ENCODE measurements at regions not wholly inside any gene's neighbourhood (a gene's known extent, or its start where the extent isn't known, plus 50 kb on each side); places are given as distances from the start of the nearest gene placed in this dataset.
A peak's percentile ranks its signal among the peaks of the same experiment; 100 is the strongest.

DNA sequence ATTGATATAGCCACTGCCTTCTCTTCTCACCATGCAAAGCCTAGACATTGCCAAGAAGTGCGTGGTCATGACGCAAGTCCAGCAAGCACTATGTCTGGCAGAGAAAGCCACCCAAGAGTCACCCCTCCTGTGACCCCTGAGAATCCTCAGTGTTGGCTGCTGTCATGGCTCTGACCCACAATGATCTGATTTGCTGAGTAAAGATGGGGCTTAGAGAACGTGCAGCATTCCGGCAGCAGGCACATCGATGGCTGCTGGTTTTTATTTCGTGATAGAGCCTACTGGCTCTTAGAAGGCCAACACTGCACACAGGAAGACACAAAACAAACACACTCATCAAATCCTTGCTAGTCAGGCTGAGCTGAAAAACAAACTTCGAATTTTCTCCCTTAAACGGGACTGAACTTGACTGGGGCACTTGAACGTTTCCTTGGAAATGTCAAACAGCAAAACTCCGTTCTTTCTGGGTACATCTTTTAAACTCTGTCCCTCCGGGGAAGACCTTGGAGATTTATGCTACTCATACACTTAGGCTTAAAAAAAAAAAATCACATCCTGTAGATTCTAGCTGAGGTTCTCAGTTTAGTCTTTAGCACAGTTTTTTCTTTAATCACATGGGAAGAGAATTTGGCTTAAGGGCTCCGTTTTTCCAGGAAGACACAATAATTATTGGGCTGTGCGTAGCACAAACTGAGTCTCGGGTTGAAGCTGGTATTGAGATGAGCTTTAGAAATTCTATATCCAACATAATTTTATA is 88.2 kb upstream of the BASP1 start:
- no peak for DNase-seq

DNA sequence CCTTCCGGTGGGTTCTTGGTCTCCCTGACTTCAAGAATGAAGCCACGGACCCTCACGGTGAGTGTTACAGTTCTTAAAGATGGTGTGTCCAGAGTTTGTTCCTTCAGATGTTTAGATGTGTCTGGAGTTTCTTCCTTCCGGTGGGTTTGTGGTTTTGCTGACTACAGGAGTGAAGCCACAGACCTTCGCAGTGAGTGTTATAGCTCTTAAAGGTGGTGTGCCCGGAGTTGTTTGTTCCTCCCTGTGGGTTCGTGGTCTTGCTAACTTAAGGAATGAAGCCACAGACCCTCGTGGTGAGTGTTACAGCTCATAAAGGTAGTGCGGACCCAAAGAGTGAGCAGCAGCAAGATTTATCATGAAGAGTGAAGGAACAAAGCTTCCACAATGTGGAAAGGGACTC is 87.1 kb upstream of the BASP1 start:
- DNase-seq: peak in 1 of 5 experiments; percentile 24

DNA sequence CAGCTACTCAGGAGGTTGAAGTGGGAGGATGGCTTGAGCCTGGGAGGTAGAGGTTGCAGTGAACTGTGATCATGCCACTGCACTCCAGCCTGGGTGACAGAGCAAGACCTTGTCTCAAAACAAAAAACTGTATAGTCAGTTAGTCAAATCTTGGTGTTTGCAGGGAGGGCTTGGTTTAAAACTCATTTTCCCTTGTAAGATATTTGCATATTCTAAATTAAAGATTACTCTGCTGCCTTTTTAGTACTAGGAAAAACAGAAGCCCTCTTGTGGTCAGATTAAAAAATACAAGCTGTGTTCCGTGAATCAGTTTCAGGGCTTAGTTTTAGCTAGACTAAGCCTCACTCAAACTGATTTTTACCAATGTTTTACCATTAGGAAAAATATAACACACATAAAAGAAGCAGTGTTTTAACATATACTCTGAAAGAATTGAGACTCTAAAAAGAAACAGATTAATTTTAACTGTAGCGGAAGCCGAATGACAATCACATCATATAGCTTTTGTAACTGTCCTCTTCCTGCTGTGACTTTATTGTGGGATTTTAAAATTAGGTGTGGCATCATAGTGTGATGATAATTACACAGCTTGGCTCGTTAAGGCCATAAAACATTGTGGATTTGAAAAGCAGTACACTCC is 84.9 kb upstream of the BASP1 start:
- DNase-seq: peak in 1 of 5 experiments; percentile 11

DNA sequence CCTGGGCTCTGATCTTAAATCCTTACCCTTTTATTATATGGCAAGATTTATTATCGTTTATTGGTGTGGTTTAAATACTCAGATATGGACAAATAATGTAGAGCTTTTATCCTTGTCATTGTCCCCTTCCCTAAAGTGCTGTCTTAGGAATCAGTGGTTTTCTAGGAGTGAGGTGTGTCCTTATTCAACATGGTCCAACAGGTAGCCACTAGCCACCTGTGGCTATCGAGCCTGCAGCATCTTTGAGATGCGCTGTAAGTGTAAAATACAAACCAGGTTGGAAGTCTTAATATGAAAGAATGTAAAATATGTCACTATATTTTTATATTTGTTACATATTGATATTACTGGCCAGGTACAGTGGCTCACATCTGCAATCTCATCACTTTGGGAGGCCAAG is 82.4 kb upstream of the BASP1 start:
- DNase-seq: no peak

DNA sequence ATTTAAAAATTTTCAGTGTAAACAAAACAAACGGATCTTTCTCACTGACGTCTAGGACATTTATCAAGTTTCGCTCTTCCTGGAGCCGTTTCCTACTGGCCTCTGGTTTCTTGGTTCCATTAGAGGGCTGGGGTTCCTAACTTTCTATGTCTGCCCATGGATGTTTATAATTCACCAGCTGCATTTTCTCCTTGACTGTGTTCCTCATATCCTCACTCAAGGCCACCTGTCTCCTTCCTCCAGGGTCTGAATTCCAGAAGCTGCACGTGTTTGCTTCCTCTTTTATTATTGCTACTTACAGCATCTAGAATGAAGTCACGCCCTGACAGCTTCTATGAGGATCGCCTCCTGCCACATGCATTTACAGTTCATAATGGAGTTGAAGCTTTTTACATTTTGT is 74.1 kb upstream of the BASP1 start:
- no peak for DNase-seq

DNA sequence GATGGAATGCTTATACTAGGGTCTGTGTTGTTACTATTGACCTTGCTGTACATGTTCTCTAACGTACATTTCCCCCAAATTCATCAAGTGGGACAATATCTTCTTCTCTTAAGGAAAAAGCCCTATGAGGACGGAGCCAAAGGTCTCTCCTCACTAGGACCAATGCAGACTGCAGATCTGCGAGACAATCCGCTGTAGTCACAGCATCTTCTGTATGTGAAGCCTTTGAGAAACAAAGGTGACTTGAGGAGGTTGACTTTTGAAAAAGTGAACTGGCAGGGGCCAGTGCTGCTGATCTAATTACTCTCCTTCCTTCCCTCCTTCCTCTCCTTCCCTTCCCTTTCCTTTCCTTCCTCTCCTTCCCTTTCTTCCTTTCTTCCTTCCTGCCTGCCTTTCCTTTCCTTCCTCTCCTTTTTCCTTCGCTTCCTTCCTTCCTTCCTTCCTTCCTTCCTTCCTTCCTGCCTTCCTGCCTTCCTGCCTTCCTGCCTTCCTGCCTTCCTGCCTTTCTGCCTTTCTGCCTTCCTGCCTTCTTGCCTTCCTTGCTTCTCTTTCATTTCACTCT is 71.1 kb upstream of the BASP1 start:
- no peak for DNase-seq

DNA sequence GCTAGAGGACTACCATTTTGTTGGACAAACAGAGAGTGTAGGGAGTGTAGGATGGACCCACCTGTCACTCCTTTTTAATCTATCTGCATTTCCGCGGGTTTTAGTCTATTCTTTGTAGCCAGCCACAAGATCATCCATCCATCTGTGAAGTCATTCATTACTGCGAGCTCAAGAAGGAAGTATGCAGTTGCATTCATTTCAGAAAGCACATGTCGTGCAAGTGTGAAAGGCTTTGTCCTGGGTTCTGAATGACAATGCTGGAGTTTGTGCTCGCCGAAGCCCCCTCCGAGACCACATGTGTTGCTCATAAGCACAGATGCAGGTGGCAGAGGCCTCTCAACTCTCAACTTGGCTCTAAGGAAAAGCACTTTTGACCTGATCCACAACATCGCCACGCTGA is 70.3 kb upstream of the BASP1 start:
- DNase-seq: no peak

DNA sequence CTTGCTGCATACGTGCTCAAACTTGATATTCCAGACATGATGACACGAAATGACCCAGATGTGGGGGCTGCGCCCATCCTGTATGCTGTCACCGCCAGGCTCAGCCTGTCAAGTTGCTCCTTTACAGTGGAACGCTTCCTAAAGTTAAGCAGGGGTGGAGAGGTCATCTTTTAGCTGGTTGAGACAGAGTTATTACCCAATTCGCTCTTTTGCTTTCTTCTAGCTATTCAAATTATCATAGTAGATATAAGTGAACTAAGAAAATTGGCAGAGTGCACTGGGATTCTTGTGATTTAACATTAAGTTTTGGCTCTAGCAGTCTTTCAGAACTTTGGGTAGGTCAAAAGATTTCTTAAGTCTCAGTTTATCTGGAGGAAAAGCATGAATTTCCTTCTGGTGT is 69.8 kb upstream of the BASP1 start:
- DNase-seq: no peak

DNA sequence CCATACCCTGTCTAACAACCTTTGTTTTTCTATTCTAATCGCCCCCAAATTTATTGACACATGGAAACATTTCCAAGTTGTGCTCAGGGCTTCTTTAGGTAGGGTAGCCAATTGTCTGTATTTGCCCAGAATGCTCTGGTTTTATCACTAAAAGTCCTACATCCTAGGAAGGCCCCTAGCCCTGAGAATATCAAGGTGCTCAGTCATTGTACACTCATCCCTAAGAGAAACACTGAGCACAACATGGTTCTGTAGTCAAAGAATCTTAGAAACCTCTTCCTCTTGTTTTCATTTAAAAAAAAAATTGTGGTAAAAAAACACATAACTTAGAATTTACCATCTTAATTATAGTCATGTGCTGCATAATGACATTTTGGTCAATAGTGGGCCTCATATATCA is 69.0 kb upstream of the BASP1 start:
- DNase-seq: no peak

DNA sequence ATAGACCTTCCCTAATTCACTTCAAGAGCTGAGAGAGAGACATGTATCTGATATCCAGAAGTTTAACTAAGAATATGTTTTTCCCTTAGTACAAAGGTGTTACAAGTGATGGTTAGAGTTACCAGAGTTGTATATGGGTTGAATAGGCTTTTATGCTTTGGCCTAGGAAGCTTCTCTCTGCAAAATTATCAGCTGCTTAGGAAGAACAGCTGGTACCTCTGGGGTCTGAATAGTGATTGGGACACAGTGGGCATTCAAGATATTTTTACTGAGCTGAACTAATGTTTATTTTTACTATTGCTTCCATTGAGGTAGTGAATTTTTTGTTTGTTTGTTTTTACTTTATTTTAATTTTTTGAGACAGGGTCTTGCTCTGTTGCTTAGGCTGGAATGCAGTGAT is 67.6 kb upstream of the BASP1 start:
- DNase-seq: no peak

DNA sequence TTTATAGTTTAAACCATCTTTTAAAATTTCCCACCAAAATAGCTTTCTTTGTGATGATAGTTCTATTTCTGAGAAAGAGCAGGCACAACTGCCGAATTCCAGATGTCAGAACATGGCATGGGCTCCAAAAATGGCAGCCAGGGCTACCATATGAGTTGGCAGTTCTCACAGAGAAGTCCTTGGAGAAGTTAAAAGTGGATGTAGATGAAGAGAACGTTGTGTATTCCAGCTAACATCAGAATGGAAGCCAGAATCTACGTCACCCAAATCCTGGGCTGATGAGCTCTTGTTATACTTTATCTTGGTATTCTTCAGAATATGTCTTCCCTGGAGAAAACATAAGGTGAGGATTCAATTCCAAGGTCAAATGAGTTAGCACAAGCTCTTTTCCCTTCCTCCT is 66.9 kb upstream of the BASP1 start:
- no peak for DNase-seq

DNA sequence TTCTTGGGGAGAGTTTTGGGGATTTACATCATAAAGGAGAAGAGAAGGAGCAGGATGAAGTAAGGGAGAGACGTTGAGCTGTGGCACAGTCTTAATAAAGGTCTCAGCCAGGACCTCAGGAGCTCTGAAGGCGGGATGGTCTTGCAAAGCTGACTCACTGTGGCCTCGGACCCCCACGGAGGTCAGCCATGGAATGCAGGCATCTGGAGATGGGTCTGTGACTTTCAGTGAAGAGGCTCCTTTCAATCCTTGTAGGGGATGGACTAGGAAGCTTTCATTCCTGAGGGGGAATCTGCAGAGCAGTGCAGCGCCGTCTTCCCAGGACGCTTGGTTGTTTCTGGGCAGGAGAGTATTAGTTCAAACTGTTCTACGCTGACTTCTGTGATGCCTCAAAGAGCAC is 65.7 kb upstream of the BASP1 start:
- DNase-seq: no peak

DNA sequence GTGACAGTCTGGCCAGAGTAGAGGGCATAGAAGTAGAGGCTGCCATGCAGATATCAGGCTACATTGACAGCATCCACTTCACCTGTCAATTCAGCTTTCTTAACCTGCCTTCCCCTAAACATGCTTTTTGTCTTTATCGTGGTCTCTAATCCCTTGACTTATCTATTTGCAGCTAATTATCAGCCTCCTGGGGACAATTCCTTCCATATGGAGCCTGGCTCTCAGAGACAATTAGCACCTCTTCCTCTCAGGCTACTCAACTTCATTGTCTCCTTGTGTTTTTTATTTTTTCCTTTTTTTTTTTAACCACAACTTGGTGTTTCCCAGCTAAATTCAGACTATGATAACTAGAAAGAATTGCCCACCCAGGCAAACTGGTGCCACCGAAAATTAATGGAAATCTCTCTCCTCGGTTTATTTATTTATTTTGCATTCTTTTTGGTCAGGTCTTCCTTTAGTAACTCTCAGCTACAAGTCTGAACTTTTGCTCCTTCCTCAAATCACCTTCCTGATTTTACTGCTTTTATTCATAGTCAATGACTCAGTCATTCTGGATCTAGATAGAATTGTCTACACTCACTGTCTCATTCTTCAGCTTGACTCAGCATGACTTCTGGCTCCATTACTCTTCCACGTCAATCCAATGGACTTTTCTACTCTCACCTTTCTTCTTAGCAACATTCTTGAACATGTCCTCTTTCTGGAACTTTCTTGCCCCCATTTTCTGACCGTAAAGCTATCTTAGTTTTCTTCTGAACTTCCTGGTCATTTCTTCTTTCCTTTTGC is 63.0 kb upstream of the BASP1 start:
- no peak for DNase-seq

DNA sequence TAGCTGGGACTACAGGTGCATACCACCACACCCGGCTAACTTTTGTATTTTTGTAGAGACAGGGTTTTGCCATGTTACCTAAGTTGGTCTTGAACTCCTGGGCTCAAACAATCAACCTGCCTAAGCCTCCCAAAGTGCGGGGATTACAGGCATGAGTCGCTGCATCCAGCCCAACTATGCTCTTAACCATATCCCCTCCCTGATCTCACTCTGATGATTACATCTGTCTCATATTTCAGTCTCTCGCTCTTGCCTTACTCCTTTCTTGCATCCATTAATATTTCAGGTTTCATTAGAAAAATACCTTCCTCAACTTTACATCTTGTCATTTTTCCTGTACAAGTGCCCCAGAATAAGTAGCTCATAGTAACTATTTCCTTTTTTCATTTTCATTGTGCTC is 61.0 kb upstream of the BASP1 start:
- no peak for DNase-seq

DNA sequence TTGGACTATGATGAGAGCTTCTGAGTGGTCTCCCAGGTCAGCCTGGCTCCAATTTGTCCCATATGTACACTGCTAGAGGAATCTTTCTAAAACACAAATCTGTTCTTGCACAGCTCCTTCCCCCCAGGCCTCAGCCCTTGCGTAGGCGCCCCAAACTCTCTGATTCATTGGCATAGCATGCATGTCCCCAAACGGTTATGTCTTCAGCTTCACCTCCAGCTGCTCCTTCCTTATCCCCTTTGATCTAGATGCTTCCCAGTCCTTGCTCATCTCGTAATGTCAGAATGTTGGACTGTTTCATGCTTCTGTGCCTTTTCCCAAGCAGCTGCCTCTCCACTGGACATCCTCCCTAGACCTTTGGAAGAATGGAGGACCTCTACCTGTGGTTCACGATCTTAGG is 60.1 kb upstream of the BASP1 start:
- DNase-seq: no peak

DNA sequence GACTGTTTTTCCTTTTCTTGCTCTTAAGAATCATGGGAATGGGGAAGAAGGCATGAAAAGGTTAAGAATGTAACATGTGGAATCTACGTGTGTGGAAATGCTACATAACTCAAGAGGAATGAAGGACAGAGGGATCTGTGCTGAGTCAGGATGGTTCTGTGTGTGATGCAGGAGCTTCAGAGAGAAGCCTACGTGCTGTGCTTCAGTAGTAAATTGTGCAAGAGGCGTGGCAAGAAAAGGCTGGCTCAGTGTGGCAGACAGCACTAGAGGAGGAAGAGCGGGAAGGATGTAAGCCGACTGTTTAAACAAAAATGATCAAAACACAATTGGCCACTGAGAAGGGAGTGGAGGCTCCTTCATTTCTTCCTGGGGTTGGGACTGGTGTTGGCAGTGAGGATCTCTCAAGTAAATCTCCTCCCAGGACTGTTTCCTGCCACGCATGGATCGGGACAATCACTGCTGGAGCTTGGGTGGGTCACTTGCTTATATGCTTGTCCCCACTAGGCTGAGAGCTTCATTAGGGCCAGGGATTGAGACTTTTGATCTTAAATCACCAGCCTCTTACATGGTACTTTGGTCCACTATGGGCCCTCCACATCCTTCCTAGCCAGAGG is 59.4 kb upstream of the BASP1 start:
- no peak for DNase-seq

DNA sequence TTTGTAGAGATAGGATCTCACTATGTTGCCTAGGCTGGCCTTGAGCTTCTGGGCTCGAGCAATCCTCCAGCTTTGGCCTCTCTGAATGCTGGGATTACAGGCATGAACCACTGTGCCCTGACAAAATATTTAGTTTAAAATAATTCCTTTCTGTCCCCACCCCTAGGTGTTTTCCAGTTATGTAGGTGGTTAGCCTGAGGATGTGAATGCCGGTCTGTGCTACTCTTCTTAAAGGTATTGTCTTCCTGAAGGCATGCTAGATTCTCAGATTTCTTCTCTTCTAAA is 56.7 kb upstream of the BASP1 start:
- DNase-seq: no peak

DNA sequence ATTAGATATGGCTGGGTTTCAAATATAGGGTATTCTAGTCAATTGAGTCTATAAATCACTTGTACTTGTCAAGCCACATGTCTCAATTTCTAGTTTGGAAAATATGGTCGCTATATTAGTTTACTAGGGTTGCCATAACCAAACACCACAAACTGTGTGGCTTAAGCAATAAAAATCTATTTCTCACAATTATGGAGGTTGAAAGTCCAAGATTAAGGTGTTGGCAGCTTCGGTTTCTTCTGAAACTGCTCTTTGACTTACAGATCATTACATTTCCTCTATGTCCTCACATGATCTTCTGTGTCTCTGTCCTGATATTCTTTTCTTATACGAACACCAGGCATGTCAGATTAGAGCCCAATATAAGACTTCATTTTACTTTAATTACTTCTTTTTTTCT is 55.8 kb upstream of the BASP1 start:
- DNase-seq: no peak

DNA sequence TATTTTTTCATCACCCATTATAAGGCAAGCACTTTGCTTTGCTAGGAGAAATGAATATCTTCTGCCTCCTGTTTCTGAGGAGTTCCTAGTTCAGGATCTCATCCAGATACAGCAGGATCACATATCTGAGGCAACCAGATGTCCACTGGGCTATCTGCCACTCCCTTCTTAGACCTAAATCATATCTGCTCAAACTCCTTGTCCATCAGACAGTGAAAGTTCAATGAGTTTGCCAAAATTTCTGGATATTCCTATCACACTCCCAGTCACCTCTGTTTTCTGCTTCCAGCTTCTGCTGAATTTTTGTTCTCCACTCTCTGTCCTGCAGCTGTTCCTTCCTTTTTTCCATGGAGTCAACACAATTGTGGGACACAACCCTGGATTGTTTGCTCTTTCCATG is 54.2 kb upstream of the BASP1 start:
- no peak for DNase-seq

DNA sequence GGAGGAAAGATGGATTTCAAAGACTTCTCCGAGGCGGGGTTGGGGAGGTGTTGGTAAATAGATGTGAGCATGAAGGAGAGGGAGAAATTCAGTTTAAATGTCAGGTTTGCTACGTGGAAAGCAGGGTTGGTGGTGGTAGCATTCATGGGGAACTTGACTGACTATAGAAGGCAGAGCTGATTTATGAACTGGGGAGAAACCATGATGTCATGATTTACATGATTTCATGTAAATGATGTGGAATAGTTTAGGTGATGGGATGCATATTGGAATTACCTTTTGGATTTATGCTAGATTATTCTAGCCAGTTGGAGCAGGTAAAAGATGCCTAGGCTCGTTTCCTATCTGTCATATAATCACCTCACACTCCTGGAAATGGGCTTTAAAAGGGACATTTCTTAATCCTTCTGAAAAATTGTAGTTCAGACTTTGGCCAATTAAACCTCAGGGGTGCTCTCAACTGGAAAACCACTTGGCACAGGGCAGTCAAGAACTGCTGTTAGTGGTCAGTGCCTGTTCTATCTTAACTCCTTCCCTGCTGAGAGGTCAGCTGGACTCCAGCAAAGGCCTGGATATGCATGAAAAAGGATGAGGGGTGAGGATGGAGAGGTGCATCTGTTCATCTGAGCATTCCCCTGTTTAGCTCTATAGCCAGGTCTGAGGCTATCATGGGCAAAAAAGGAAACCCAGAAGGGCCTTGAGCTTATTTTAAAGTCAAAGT is 50.1 kb upstream of the BASP1 start:
- no peak for DNase-seq

All from T-helper 2 cell (primary cell).